ENCODE measurements at regions not wholly inside any gene's neighbourhood (a gene's known extent, or its start where the extent isn't known, plus 50 kb on each side); places are given as distances from the start of the nearest gene placed in this dataset.

DNA sequence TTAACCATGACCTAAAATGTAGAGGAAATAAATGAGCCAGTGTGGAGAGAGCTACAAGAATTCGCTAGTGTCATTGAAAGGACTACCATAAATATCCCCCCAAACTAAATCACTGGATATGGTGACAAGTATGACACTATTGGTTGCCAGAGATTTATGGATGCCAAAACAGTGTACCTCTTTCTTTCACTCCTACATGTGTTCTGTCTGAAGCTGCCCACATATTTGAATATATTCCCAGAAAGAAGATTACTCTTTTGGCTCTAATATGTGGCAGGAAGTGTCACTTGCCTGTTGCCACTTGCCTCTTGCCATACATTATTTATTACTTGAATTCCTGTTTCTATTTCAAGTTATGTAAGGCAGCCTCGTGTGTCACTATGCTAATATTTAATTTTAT is 1573.6 kb downstream of the TECRL start:
- TF ChIP-seq EZH2 (IDR thresholded peaks at IDR 0.05; ENCODE audit: low read length), result no peak
- TF ChIP-seq, protein P1, sequence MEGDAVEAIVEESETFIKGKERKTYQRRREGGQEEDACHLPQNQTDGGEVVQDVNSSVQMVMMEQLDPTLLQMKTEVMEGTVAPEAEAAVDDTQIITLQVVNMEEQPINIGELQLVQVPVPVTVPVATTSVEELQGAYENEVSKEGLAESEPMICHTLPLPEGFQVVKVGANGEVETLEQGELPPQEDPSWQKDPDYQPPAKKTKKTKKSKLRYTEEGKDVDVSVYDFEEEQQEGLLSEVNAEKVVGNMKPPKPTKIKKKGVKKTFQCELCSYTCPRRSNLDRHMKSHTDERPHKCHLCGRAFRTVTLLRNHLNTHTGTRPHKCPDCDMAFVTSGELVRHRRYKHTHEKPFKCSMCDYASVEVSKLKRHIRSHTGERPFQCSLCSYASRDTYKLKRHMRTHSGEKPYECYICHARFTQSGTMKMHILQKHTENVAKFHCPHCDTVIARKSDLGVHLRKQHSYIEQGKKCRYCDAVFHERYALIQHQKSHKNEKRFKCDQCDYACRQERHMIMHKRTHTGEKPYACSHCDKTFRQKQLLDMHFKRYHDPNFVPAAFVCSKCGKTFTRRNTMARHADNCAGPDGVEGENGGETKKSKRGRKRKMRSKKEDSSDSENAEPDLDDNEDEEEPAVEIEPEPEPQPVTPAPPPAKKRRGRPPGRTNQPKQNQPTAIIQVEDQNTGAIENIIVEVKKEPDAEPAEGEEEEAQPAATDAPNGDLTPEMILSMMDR (optimal IDR thresholded peaks at IDR 0.05 in 1 of 3, IDR thresholded peaks at IDR 0.05 in 1 of 3, conservative IDR thresholded peaks at IDR 0.05 in 1 of 3; ENCODE audit: extremely low read depth in 1 of 3, insufficient read depth in 2 of 3, low read length in 3 of 3), result no peak

All from keratinocyte (primary cell).